H1 (cell line): ENCODE measurements at regions not wholly inside any gene's neighbourhood (a gene's known extent, or its start where the extent isn't known, plus 50 kb on each side); places are given as distances from the start of the nearest gene placed in this dataset.

ENCODE experiments used
- EP300 ChIP-seq, 2 experiments: IDR thresholded peaks; 1 replicate in 1 of 2; 2 replicates in 1 of 2; pipeline ENCODE4 v1.6.1; 2011 to 2012; ENCODE audit warnings: low read depth in 2 of 2, low read length in 2 of 2, mild to moderate bottlenecking in 2 of 2, borderline replicate concordance in 1 of 2, inconsistent platforms in 1 of 2, moderate library complexity in 1 of 2
- SAP30 ChIP-seq: fragments of 300-600 bp; sonication (generic); IDR thresholded peaks from 2 replicates; pipeline ENCODE4 v1.7.1; 2012; ENCODE audit warnings: low read length, moderate library complexity, mild to moderate bottlenecking, inconsistent platforms; ENCODE audit not compliant: insufficient read depth, insufficient replicate concordance
- SIN3A ChIP-seq, 2 experiments: IDR thresholded peaks in 1 of 2; conservative IDR thresholded peaks in 1 of 2; 2 replicates each; pipeline ENCODE4 v1.6.1; 2011 to 2012; ENCODE audit warnings: low read length in 2 of 2, improper control_type of control experiment in 1 of 2, low read depth in 1 of 2, mild to moderate bottlenecking in 1 of 2

DNA sequence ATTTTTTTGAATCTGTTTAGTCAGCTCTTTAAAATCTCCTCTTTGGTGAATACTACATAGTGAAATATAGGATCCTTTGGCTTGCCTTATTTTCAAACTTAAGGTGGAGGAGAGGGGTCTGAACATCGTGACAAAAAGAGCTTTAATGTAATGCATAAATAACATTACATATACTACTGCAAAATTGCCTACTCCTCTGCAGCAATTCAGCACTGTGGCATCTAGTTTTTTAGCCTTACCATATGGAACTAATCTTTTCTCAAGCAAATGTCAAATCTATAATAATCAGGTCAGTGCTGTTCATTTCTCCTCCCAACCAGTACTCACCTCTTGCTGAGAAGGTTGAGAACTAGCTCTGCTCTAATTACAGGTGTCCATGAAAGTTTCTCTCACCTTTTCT lies 394.0 kb upstream of the CDIN1 start (continued):
- TF ChIP-seq SAP30: no peak
- TF ChIP-seq SIN3A (conservative IDR thresholded peaks at IDR 0.05 in 1 of 2, IDR thresholded peaks at IDR 0.05 in 1 of 2; ENCODE audit: low read depth in 1 of 2, low read length in 2 of 2): no peak
- no peak for TF ChIP-seq EP300 (IDR thresholded peaks at IDR 0.05; ENCODE audit: borderline replicate concordance in 1 of 2, low read depth in 2 of 2, low read length in 2 of 2)
